ENCODE measurements at regions not wholly inside any gene's neighbourhood (a gene's known extent, or its start where the extent isn't known, plus 50 kb on each side); places are given as distances from the start of the nearest gene placed in this dataset.

DNA sequence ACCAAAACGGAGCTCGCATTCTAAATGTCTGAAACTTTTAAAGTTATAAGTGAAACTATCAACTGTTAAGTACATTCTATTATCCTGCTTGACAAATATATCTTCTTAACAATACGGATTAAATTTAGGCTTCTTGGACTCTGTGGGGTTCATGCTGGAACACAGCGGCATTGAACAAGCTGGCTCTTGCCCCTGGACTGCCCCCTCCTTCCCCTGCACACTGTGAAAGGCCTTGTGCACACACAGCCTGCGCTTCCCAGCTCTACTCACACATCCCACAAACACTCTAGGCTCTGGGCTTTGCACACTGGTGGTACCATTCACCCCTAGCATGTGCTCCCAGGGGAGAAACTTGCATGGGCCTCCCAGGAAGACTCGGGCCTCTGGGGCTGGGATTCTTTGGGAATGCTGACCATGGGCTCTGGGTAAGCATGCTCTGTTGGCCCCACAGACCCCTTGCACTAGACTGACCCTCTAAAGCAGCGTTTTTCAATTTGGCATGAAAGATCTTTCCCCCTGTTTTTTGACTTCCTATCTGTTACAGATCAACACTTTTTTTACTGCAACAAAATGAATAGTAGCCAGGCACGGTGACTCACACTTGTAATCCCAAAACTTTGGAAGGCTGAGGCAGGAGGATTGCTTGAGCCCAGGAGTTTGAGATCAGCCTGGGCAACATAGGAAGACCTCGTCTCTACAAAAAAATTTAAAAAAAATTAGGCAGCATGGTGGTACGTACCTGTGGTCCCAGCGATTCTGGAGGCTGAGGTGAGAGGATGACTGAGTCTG lies 96.2 kb upstream of the CPM start:
- Histone ChIP-seq H3K9ac (ENCODE audit: low read length) (no peak overlapping the region), H3K9me3 (ENCODE audit: control extremely low read depth in 1 of 3, control insufficient read depth in 2 of 3, insufficient read depth in 1 of 3, low read length in 2 of 3) (no peaks in the 10 kb centered on the region), H3K4me1 (ENCODE audit: control insufficient read depth in 2 of 2, insufficient read depth in 2 of 2, low read length in 2 of 2) (no peaks in the 10 kb centered on the region), H3K79me2 (ENCODE audit: control insufficient read depth, insufficient read depth, low read length) (no peaks in the 10 kb centered on the region), H3K27me3 (replicated peaks in 1 of 4; ENCODE audit: control extremely low read depth in 1 of 4, control insufficient read depth in 3 of 4, insufficient read depth in 4 of 4, low read length in 3 of 4) (no peaks in the 10 kb centered on the region), H3K4me3 (ENCODE audit: control extremely low read depth in 1 of 5, extremely low read depth in 1 of 5, insufficient read depth in 1 of 5, low read depth in 2 of 5, low read length in 4 of 5) (no peak overlapping the region), H3K27ac (ENCODE audit: low read length in 2 of 2) (no peak overlapping the region), H3K36me3 (replicated peaks in 1 of 2; ENCODE audit: control extremely low read depth in 1 of 2, control insufficient read depth in 1 of 2, extremely low read depth in 1 of 2, insufficient read depth in 2 of 2, low read length in 1 of 2) (no peaks in the 10 kb centered on the region), H4K20me1 (ENCODE audit: control insufficient read depth, insufficient read depth, low read length, poor library complexity, severe bottlenecking) (no peaks in the 10 kb centered on the region), H3K4me2 (replicated peaks; ENCODE audit: low read depth, low read length, poor library complexity, severe bottlenecking) (no peak overlapping the region), H2AFZ (ENCODE audit: insufficient read depth, low read depth, low read length, poor library complexity, severe bottlenecking) (no peak overlapping the region)
- Mint-ChIP-seq H3K27me3 (peaks cover 5% of the 10 kb centered on the region), H3K9me3 (ENCODE audit: insufficient read depth) (no peaks in the 10 kb centered on the region), H3K4me3 (no peak overlapping the region), H3K4me1 (no peaks in the 10 kb centered on the region), H3K27ac (no peak overlapping the region)
- 89% methylated on average over 7 of the region's 11 CpGs for WGBS (ENCODE audit: insufficient coverage)
- POLR2A ChIA-PET = no interaction called here
- intact Hi-C loops (cut with micrococcal nuclease) = no loop called here
- CTCF ChIA-PET = no interaction called here
- no peak for TF ChIP-seq EZH2 (IDR thresholded peaks at IDR 0.05; ENCODE audit: borderline replicate concordance, insufficient read depth, low read depth, low read length, poor library complexity, severe bottlenecking)
- TF ChIP-seq, protein P1, sequence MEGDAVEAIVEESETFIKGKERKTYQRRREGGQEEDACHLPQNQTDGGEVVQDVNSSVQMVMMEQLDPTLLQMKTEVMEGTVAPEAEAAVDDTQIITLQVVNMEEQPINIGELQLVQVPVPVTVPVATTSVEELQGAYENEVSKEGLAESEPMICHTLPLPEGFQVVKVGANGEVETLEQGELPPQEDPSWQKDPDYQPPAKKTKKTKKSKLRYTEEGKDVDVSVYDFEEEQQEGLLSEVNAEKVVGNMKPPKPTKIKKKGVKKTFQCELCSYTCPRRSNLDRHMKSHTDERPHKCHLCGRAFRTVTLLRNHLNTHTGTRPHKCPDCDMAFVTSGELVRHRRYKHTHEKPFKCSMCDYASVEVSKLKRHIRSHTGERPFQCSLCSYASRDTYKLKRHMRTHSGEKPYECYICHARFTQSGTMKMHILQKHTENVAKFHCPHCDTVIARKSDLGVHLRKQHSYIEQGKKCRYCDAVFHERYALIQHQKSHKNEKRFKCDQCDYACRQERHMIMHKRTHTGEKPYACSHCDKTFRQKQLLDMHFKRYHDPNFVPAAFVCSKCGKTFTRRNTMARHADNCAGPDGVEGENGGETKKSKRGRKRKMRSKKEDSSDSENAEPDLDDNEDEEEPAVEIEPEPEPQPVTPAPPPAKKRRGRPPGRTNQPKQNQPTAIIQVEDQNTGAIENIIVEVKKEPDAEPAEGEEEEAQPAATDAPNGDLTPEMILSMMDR (IDR thresholded peaks at IDR 0.05) = no peak
- DNase-seq (no peak), ATAC-seq (ENCODE audit: low read depth) (no peak)

DNA sequence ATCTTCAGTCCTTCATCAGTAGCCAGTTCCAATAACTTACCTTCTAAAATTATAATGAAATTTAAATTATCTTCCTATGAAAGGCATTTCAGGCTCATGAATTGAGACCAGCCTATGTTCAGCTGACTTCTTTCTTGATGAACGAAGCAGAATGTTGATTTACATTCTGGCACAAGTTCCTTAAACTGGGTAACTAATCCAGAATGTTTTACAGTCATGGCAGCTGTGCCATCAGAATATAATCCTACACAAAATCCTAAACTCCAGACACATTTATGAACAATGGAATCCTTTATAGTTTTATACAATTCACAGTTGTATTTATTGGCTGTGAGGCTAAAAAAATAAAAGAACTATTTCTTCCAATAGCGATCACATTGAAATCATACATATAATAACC lies 97.3 kb upstream of the CPM start:
- H3K27ac ChIP-seq (ENCODE audit: low read length in 2 of 2) = no peak overlapping the region
- H3K4me1 ChIP-seq (ENCODE audit: control insufficient read depth in 2 of 2, insufficient read depth in 2 of 2, low read length in 2 of 2) = no peaks in the 10 kb centered on the region
- ChIA-PET CTCF (no interaction called here), POLR2A (no interaction called here)
- H3K36me3 ChIP-seq (replicated peaks in 1 of 2; ENCODE audit: control extremely low read depth in 1 of 2, control insufficient read depth in 1 of 2, extremely low read depth in 1 of 2, insufficient read depth in 2 of 2, low read length in 1 of 2) = no peaks in the 10 kb centered on the region
- H3K27ac Mint-ChIP-seq = no peak overlapping the region
- WGBS (ENCODE audit: insufficient coverage) = 100% methylated on average over 1 of the region's 2 CpGs
- no peak overlapping the region for H3K9ac ChIP-seq (ENCODE audit: low read length)
- no peaks in the 10 kb centered on the region for H3K27me3 ChIP-seq (replicated peaks in 1 of 4; ENCODE audit: control extremely low read depth in 1 of 4, control insufficient read depth in 3 of 4, insufficient read depth in 4 of 4, low read length in 3 of 4)
- no peaks in the 10 kb centered on the region for H3K4me1 Mint-ChIP-seq
- H3K9me3 ChIP-seq (ENCODE audit: control extremely low read depth in 1 of 3, control insufficient read depth in 2 of 3, insufficient read depth in 1 of 3, low read length in 2 of 3) = no peaks in the 10 kb centered on the region
- no peaks in the 10 kb centered on the region for H4K20me1 ChIP-seq (ENCODE audit: control insufficient read depth, insufficient read depth, low read length, poor library complexity, severe bottlenecking)
- peaks cover 8% of the 10 kb centered on the region for H3K27me3 Mint-ChIP-seq
- no peak overlapping the region for H3K4me2 ChIP-seq (replicated peaks; ENCODE audit: low read depth, low read length, poor library complexity, severe bottlenecking)
- no peak overlapping the region for H3K4me3 Mint-ChIP-seq
- intact Hi-C loops (cut with micrococcal nuclease) = no loop called here
- no peak overlapping the region for H3K4me3 ChIP-seq (ENCODE audit: control extremely low read depth in 1 of 5, extremely low read depth in 1 of 5, insufficient read depth in 1 of 5, low read depth in 2 of 5, low read length in 4 of 5)
- ATAC-seq (ENCODE audit: low read depth) (no peak), DNase-seq (no peak)
- H3K79me2 ChIP-seq (ENCODE audit: control insufficient read depth, insufficient read depth, low read length) = no peaks in the 10 kb centered on the region
- TF ChIP-seq EZH2 (IDR thresholded peaks at IDR 0.05; ENCODE audit: borderline replicate concordance, insufficient read depth, low read depth, low read length, poor library complexity, severe bottlenecking) = no peak
- TF ChIP-seq, protein P1 (IDR thresholded peaks at IDR 0.05) = no peak
- H2AFZ ChIP-seq (ENCODE audit: insufficient read depth, low read depth, low read length, poor library complexity, severe bottlenecking) = no peak overlapping the region
- no peaks in the 10 kb centered on the region for H3K9me3 Mint-ChIP-seq (ENCODE audit: insufficient read depth)
